IMR-90 (cell line): ENCODE measurements at regions not wholly inside any gene's neighbourhood (a gene's known extent, or its start where the extent isn't known, plus 50 kb on each side); places are given as distances from the start of the nearest gene placed in this dataset.
A peak's percentile ranks its signal among the peaks of the same experiment; 100 is the strongest.

ENCODE experiments used
- ATAC-seq: fragments of 200-7000 bp; cut with Tn5 transposase; 2 replicates; pipeline ENCODE4 v1.9.1; 2020; ENCODE audit warnings: low read depth, mild to moderate bottlenecking, moderate library complexity
- BruUV-seq: library from RNA; stranded (reverse); fragments of 400-500 nt; replicated peaks from 2 replicates; lab custom pipeline; 2021; lab: Mats Ljungman, UMichigan
- CTCF ChIA-PET: fragments of 300-600 bp; formaldehyde crosslinking; extraction: SDS; loops from one replicate; lab custom pipeline; 2021; ENCODE audit warnings: antibody characterized with exemption; lab: Yijun Ruan, JAX
- POLR2A ChIA-PET: fragments of 300-600 bp; sonication (Branson Sonifier 250); formaldehyde crosslinking; loops from one replicate; lab custom pipeline; 2022; ENCODE audit warnings: antibody characterized with exemption; ENCODE audit not compliant: unreplicated experiment; lab: Charles Lee
- DNase-seq: peaks from one replicate; pipeline ENCODE4 v3.0.0; 2013
- H2AFZ ChIP-seq: replicated peaks from 2 replicates; pipeline ENCODE3; 2013; ENCODE audit warnings: low read length, mild to moderate bottlenecking; ENCODE audit not compliant: poor library complexity
- H2AK5ac ChIP-seq: 2 replicates; pipeline ENCODE4 v1.6.1; 2013; ENCODE audit warnings: low read depth, low read length, inconsistent platforms
- H2AK9ac ChIP-seq: replicated peaks from 2 replicates; pipeline ENCODE3; 2013; ENCODE audit warnings: mild to moderate bottlenecking, low read depth, low read length, moderate library complexity; ENCODE audit not compliant: poor library complexity
- H2BK120ac ChIP-seq: 2 replicates; pipeline ENCODE4 v1.6.1; 2013; ENCODE audit warnings: low read depth, low read length, inconsistent platforms
- H2BK15ac ChIP-seq: 3 replicates; pipeline ENCODE4 v1.6.1; 2013; ENCODE audit warnings: low read depth, low read length, inconsistent platforms
- H2BK20ac ChIP-seq: 2 replicates; pipeline ENCODE4 v1.6.1; 2013; ENCODE audit warnings: low read depth, mild to moderate bottlenecking, inconsistent platforms, low read length, moderate library complexity
- H2BK5ac ChIP-seq: 2 replicates; pipeline ENCODE4 v1.6.1; 2013; ENCODE audit warnings: mild to moderate bottlenecking, low read depth, low read length, inconsistent platforms; ENCODE audit not compliant: poor library complexity, severe bottlenecking
- H3K14ac ChIP-seq: replicated peaks from 2 replicates; pipeline ENCODE4 v1.6.1; 2013; ENCODE audit warnings: low read depth, low read length, inconsistent platforms
- H3K18ac ChIP-seq: 2 replicates; pipeline ENCODE4 v1.6.1; 2013; ENCODE audit warnings: low read depth, low read length, control low read depth
- H3K23ac ChIP-seq: 2 replicates; pipeline ENCODE4 v1.6.1; 2013; ENCODE audit warnings: low read depth, low read length, inconsistent platforms
- H3K27ac ChIP-seq: 2 replicates; pipeline ENCODE4 v1.5.1; 2013; ENCODE audit warnings: mild to moderate bottlenecking, control low read depth, low read length; ENCODE audit not compliant: insufficient read depth
- H3K27me3 ChIP-seq: 2 replicates; pipeline ENCODE4 v1.6.1; 2013; ENCODE audit warnings: low read length; ENCODE audit not compliant: control insufficient read depth, insufficient read depth
- H3K36me3 ChIP-seq: 2 replicates; pipeline ENCODE4 v1.6.1; 2013; ENCODE audit warnings: low read length, mixed read lengths; ENCODE audit not compliant: control insufficient read depth, insufficient read depth
- H3K4ac ChIP-seq: 2 replicates; pipeline ENCODE4 v1.6.1; 2013; ENCODE audit warnings: low read depth, low read length, inconsistent platforms
- H3K4me1 ChIP-seq: 2 replicates; pipeline ENCODE4 v1.6.1; 2013; ENCODE audit warnings: low read length, mixed read lengths; ENCODE audit not compliant: control insufficient read depth, insufficient read depth
- H3K4me2 ChIP-seq: 2 replicates; pipeline ENCODE4 v1.6.1; 2013; ENCODE audit warnings: low read depth, mild to moderate bottlenecking, control low read depth, low read length, moderate library complexity
- H3K4me3 ChIP-seq: 2 replicates; pipeline ENCODE4 v1.5.1; 2013; ENCODE audit warnings: low read depth, mild to moderate bottlenecking, control low read depth, low read length, moderate library complexity; ENCODE audit not compliant: insufficient read depth
- H3K56ac ChIP-seq: 2 replicates; pipeline ENCODE4 v1.6.1; 2013; ENCODE audit warnings: low read length, inconsistent platforms; ENCODE audit not compliant: insufficient read depth; ENCODE audit errors: extremely low read depth
- H3K79me1 ChIP-seq, 2 experiments: 2 replicates each; pipeline ENCODE4 v1.6.1; 2013; ENCODE audit warnings: low read length in 2 of 2, inconsistent platforms in 1 of 2, low read depth in 1 of 2
- H3K9ac ChIP-seq: 2 replicates; pipeline ENCODE4 v1.6.1; 2013; ENCODE audit warnings: low read depth, low read length, control low read depth
- H3K9me1 ChIP-seq: 2 replicates; pipeline ENCODE4 v1.6.1; 2013; ENCODE audit warnings: low read length, inconsistent platforms; ENCODE audit not compliant: insufficient read depth
- H3K9me3 ChIP-seq: 2 replicates; pipeline ENCODE4 v1.6.1; 2013; ENCODE audit warnings: low read length; ENCODE audit not compliant: control insufficient read depth, insufficient read depth
- H4K20me1 ChIP-seq: 2 replicates; pipeline ENCODE4 v1.6.1; 2013; ENCODE audit warnings: low read length, inconsistent platforms; ENCODE audit not compliant: insufficient read depth
- H4K5ac ChIP-seq: 2 replicates; pipeline ENCODE4 v1.6.1; 2013; ENCODE audit warnings: mild to moderate bottlenecking, low read depth, low read length, control low read depth
- H4K8ac ChIP-seq, 2 experiments: 2 replicates each; pipeline ENCODE4 v1.6.1; 2013; ENCODE audit warnings: low read depth in 2 of 2, low read length in 2 of 2, control low read depth in 1 of 2, inconsistent platforms in 1 of 2
- H4K91ac ChIP-seq: 2 replicates; pipeline ENCODE4 v1.6.1; 2013; ENCODE audit warnings: low read depth, low read length, inconsistent platforms; ENCODE audit not compliant: insufficient read depth
- CEBPB ChIP-seq: IDR thresholded peaks from 2 replicates; pipeline ENCODE4 v1.6.1; 2012; ENCODE audit warnings: low read depth, low read length, improper control_type of control experiment
- MAFK ChIP-seq: IDR thresholded peaks from 2 replicates; pipeline ENCODE4 v1.6.1; 2012; ENCODE audit warnings: low read depth, low read length, improper control_type of control experiment
- WGBS, 2 experiments: methylation state at CpG; one replicate each; pipeline versions ENCODE4 v1.1.5 to v1.1.7; 2013; ENCODE audit warnings: missing lambda C conversion rate in 2 of 2; ENCODE audit not compliant: insufficient read length in 1 of 2; ENCODE audit errors: extremely low coverage in 2 of 2; 5-methylcytosine and 5-hydroxymethylcytosine counted together
- dilution Hi-C: fragments of 300-500 bp; cut with HindIII; formaldehyde crosslinking; loops from one replicate; pipeline ENCODE4 v1.14.3; 2018; ENCODE audit warnings: low sequenced_read_pairs; ENCODE audit not compliant: unreplicated experiment
- in situ Hi-C: fragments of 300-500 bp; cut with MboI; formaldehyde crosslinking; loops from 3 replicates; pipeline ENCODE4 v1.14.3; 2019; ENCODE audit warnings: low sequenced_read_pairs, inconsistent platforms, mixed read lengths
- intact Hi-C: fragments of 100-400 bp; cut with micrococcal nuclease; formaldehyde crosslinking; loops from 2 replicates; pipeline ENCODE4 v1.10.0; 2022

GRCh38 chr6:105816847-105817246, 269.3 kb upstream of the PRDM1 start:
- no peak overlapping the region for H2BK20ac ChIP-seq
- H4K8ac ChIP-seq = no peak overlapping the region
- H4K20me1 ChIP-seq = no peaks in the 10 kb centered on the region
- CTCF ChIA-PET = no interaction called here
- H3K14ac ChIP-seq = no peak overlapping the region
- H3K79me1 ChIP-seq = no peaks in the 10 kb centered on the region
- in situ Hi-C loops (no loop called here), intact Hi-C loops (no loop called here), dilution Hi-C loops (no loop called here)
- H3K4me1 ChIP-seq = no peaks in the 10 kb centered on the region; the same call in 1 of the 2 replicates
- H3K4ac ChIP-seq = no peak overlapping the region
- no peak overlapping the region for H3K18ac ChIP-seq
- POLR2A ChIA-PET = no interaction called here
- TF ChIP-seq MAFK (peak; percentile 27; the same call in 1 of the 2 replicates), CEBPB (no peak)
- no TSS peak for BruUV-seq
- H3K23ac ChIP-seq = no peak overlapping the region
- H3K56ac ChIP-seq = no peak overlapping the region
- H2AK5ac ChIP-seq = no peak overlapping the region
- no peak overlapping the region for H2BK120ac ChIP-seq
- H3K9me3 ChIP-seq = peaks cover 1% of the 10 kb centered on the region
- H2BK5ac ChIP-seq = no peak overlapping the region
- no peak overlapping the region for H2AFZ ChIP-seq
- no peak overlapping the region for H4K91ac ChIP-seq
- no peaks in the 10 kb centered on the region for H3K9me1 ChIP-seq
- H2BK15ac ChIP-seq = no peak overlapping the region
- WGBS, 2 experiments = no CpG with 5 or more reads among the region's 4 CpGs
- no peaks in the 10 kb centered on the region for H3K36me3 ChIP-seq
- H3K4me3 ChIP-seq = no peak overlapping the region
- no peak for DNase-seq
- no peak overlapping the region for H3K4me2 ChIP-seq
- H3K27ac ChIP-seq = no peak overlapping the region
- no peak overlapping the region for H2AK9ac ChIP-seq
- ATAC-seq = no peak
- no peaks in the 10 kb centered on the region for H3K27me3 ChIP-seq
- H3K9ac ChIP-seq = no peak overlapping the region
- H4K5ac ChIP-seq = no peak overlapping the region
